ENCODE measurements at regions not wholly inside any gene's neighbourhood (a gene's known extent, or its start where the extent isn't known, plus 50 kb on each side); places are given as distances from the start of the nearest gene placed in this dataset.

- H3K9me3 ChIP-seq, result no peaks in the 10 kb centered on the region
- H3K27me3 ChIP-seq, result no peaks in the 10 kb centered on the region
- H3K36me3 ChIP-seq, result no peaks in the 10 kb centered on the region
- TF ChIP-seq POLR2A (IDR thresholded peaks at IDR 0.05), result no peak
- TF ChIP-seq CTCF (IDR thresholded peaks at IDR 0.05), result no peak
- H3K4me1 ChIP-seq, result no peaks in the 10 kb centered on the region
- no peak for DNase-seq
- no peak overlapping the region for H3K27ac ChIP-seq
- no peak overlapping the region for H3K4me3 ChIP-seq
Observed at GRCh38 chr12:114926341-114926740, 242.4 kb upstream of the TBX3 start.

GRCh38 chr12:114924946-114925475 lies 241.0 kb upstream of the TBX3 start:
- Histone ChIP-seq H3K36me3 (no peaks in the 10 kb centered on the region), H3K4me3 (no peak overlapping the region), H3K27ac (no peak overlapping the region), H3K9me3 (no peaks in the 10 kb centered on the region), H3K27me3 (no peaks in the 10 kb centered on the region), H3K4me1 (no peaks in the 10 kb centered on the region)
- TF ChIP-seq POLR2A (IDR thresholded peaks at IDR 0.05) (no peak), CTCF (IDR thresholded peaks at IDR 0.05) (no peak)
- DNase-seq, result no peak

GRCh38 chr12:114921781-114922180 lies 237.8 kb upstream of the TBX3 start:
- H3K4me3 ChIP-seq, result no peak overlapping the region
- DNase-seq, result no peak
- H3K36me3 ChIP-seq, result no peaks in the 10 kb centered on the region
- no peaks in the 10 kb centered on the region for H3K9me3 ChIP-seq
- no peaks in the 10 kb centered on the region for H3K4me1 ChIP-seq
- TF ChIP-seq POLR2A (IDR thresholded peaks at IDR 0.05) (no peak), CTCF (IDR thresholded peaks at IDR 0.05) (no peak)
- H3K27me3 ChIP-seq, result no peaks in the 10 kb centered on the region
- peak overlapping the region in 1 of 4 donors; percentile 29 for H3K27ac ChIP-seq

GRCh38 chr12:114920771-114921554 lies 237.0 kb upstream of the TBX3 start:
- Histone ChIP-seq H3K4me1 (no peaks in the 10 kb centered on the region), H3K27me3 (no peaks in the 10 kb centered on the region), H3K27ac (peak overlapping the region in 1 of 4 donors; percentile 29), H3K9me3 (no peaks in the 10 kb centered on the region), H3K4me3 (no peak overlapping the region), H3K36me3 (no peaks in the 10 kb centered on the region)
- TF ChIP-seq POLR2A (IDR thresholded peaks at IDR 0.05) (no peak), CTCF (IDR thresholded peaks at IDR 0.05) (no peak)
- DNase-seq, result no peak

- H3K4me3 ChIP-seq, result no peak overlapping the region
- no peaks in the 10 kb centered on the region for H3K9me3 ChIP-seq
- peak overlapping the region in 2 of 4 donors; percentile 28 to 65 for H3K27ac ChIP-seq
- no peak for DNase-seq
- TF ChIP-seq POLR2A (IDR thresholded peaks at IDR 0.05), result no peak
- no peak for TF ChIP-seq CTCF (IDR thresholded peaks at IDR 0.05)
- no peaks in the 10 kb centered on the region for H3K27me3 ChIP-seq
- H3K4me1 ChIP-seq, result peaks cover 0 to 4% (median 0%) of the 10 kb centered on the region in 4 donors
- no peaks in the 10 kb centered on the region for H3K36me3 ChIP-seq
Observed at GRCh38 chr12:114919479-114919878, 235.5 kb upstream of the TBX3 start.

All from Peyer's patch (tissue), 4 donors.